BLaER1 (cell line): ENCODE measurements at regions not wholly inside any gene's neighbourhood (a gene's known extent, or its start where the extent isn't known, plus 50 kb on each side); places are given as distances from the start of the nearest gene placed in this dataset.

Experiments
- H3K27ac ChIP-seq: shearing (Covaris generic); formaldehyde crosslinking; 2 replicates; pipeline ENCODE4 v1.8.1; 2022
- H3K27me3 ChIP-seq: shearing (Covaris generic); formaldehyde crosslinking; 2 replicates; pipeline ENCODE4 v1.8.1; 2022
- H3K36me3 ChIP-seq: shearing (Covaris generic); formaldehyde crosslinking; 2 replicates; pipeline ENCODE4 v1.8.1; 2022
- H3K4me1 ChIP-seq: shearing (Covaris generic); formaldehyde crosslinking; 2 replicates; pipeline ENCODE4 v1.8.1; 2022
- H3K4me2 ChIP-seq: shearing (Covaris generic); formaldehyde crosslinking; 2 replicates; pipeline ENCODE4 v1.8.1; 2022
- H3K4me3 ChIP-seq: shearing (Covaris generic); formaldehyde crosslinking; 2 replicates; pipeline ENCODE4 v1.8.1; 2022
- H3K9ac ChIP-seq: shearing (Covaris generic); formaldehyde crosslinking; 2 replicates; pipeline ENCODE4 v1.8.1; 2022
- H3K9me3 ChIP-seq: shearing (Covaris generic); formaldehyde crosslinking; 2 replicates; pipeline ENCODE4 v1.8.1; 2022
- H4K20me1 ChIP-seq: shearing (Covaris generic); formaldehyde crosslinking; 2 replicates; pipeline ENCODE4 v1.8.1; 2022
- Cebpa-rat ChIP-seq: shearing (Covaris generic); IDR thresholded peaks from 2 replicates; pipeline ENCODE4 v1.8.1; 2022

DNA sequence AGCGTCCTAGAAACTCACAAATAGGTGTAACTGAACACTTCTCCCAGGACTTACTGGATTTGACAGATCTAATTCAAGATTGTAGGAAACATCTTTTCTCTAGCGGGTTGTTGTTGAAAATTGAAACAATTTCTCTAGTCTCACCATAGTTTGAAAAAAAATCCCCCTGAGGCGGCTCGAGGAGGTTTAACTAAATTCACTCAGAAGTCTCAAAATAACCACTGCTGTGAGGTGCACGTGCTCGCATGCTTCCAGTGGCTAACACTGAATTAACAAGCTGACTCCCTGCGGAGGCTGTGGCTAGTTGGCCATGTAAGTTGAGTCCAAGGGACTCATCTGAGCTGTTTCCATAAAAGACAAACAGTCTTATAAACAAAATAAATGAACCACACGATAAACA, 503.9 kb downstream of the OCA2 start:
- no peaks in the 10 kb centered on the region for H3K36me3 ChIP-seq
- H3K4me1 ChIP-seq: peaks cover 16% of the 10 kb centered on the region
- no peak overlapping the region for H3K9ac ChIP-seq
- no peaks in the 10 kb centered on the region for H3K27me3 ChIP-seq
- 0 out of 2 replicates have a peak, but pooled peaks cover 4% of the 10 kb centered on the region for H4K20me1 ChIP-seq
- no peak overlapping the region for H3K4me3 ChIP-seq
- no peaks in the 10 kb centered on the region for H3K9me3 ChIP-seq
- H3K27ac ChIP-seq: no peak overlapping the region
- no peak overlapping the region for H3K4me2 ChIP-seq
- no peak for TF ChIP-seq Cebpa-rat

DNA sequence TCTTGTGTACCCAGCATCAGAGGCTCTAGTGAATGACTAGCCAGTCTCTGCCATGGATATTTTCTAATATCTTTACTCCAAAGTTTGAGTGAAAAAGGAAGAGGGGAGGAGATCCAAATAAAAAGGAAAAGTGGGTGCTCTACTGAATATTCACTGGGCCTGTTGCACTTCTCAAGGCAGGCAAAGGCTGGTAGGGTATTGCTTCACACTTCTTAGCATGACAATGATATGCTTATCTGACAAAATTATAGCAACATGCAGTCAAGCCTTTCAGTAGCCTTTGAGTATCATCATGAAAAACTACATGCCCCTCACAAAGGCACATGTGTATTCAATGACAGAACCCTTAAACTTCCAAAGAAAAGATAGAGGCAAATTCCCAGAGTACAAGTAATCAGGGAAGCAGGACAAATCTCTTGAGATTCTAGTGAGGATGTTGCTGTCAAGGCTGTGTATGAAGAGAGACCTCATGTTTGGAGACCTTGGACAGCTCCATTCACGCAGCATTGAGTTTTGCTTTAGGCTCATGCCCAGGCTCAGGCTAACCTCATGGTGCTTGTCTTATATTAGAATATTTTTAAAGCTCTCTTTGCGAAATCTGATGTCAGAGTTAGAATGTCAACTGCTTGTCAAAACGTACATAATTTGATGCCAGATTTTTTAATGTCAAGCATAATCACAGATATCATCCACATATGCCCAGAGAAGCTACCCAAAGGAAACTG, 506.9 kb downstream of the OCA2 start:
- Histone ChIP-seq H3K4me3 (no peak overlapping the region), H3K4me1 (peaks cover 33% of the 10 kb centered on the region), H3K4me2 (no peak overlapping the region), H3K9me3 (no peaks in the 10 kb centered on the region), H3K36me3 (no peaks in the 10 kb centered on the region), H4K20me1 (0 out of 2 replicates have a peak, but pooled peaks cover 4% of the 10 kb centered on the region), H3K9ac (no peak overlapping the region), H3K27ac (no peak overlapping the region), H3K27me3 (no peaks in the 10 kb centered on the region)
- TF ChIP-seq Cebpa-rat: no peak
